Activated CD8-positive, alpha-beta memory T cell treated with anti-CD3 and anti-CD28 coated beads, Interleukin-2, amount 50 U/mL, for 48 hours (primary cell): ENCODE measurements at regions not wholly inside any gene's neighbourhood (a gene's known extent, or its start where the extent isn't known, plus 50 kb on each side); places are given as distances from the start of the nearest gene placed in this dataset.

Experiments
- DNase-seq: peaks from one replicate; pipeline ENCODE4 v3.0.0-alpha.2; 2020

DNA sequence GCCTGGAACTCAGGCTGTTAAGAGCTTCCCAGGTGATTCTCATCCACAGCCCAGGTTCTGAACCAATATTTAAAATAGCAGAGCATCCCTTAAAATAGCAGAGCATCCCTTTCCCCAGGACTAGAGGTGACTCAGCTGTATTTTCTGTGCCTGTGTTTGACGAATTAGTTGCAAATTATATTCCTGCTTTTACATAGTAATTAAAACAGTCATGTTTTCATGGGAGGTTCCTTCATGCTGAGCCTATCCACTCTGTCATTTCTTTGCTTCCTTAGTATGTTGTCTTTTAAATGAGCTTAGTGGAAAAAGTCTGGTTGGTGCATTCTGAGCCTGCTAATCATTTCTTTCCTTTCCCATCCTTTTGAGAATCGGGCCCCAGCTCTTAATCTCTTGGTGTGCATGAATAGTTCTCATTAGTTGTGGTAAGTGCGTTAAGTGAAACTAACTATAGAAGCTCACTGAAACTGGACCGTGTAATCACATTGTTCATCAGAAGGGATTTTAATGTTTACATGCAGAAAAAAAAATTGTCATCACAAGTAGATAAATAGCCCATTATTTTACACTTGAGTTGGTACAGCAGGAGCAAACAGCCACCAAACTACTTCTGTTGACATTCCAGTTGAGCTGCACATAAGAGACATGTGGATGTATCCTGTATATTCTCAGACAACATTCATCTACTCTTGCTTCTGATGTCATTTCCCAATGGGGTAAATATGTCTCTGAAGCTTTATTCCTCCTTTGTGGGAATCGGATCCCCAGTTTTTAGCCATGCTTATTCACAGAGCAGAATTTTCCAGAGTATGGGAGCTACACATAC, 596.9 kb upstream of the WWC1 start:
- no peak for DNase-seq

GRCh38 chr5:167696558-167697314, 594.7 kb upstream of the WWC1 start:
- DNase-seq = no peak

DNA sequence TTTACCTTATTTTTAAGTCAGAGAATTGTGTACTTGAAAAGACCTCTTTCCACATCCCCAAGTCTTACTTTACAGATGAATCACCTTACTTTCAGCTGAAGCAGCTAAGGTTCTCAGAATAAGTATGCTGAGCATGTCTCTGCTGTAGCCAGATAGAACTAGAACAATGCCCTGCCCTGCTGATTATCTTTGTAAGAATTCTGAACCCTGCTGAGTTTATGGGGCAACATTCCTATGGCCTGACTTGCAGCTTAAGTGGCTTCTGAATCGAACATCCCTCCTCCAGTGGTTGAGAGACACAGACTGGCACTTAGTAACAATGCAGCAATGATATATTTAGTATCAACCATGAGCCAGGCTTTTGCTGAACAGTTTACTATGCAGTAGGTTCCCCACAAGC, 592.0 kb upstream of the WWC1 start:
- no peak for DNase-seq

DNA sequence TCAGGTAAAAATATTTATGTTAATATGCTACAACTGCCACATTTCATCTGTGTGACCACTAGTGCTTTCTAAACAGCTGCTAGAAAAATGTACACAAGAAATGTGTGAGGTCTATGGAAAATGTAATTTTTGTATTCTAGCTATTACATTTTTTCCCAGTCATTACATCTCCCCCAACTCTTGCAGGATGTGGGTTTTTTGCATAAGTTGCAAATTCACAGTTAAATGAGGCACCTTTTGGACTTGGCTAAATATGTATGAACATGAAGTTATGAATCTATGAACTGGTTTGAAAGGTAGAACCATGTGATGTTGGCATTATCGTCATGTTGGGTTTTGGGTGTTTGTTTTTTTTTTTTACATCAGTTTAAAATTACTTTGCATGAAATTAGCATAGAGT, 590.4 kb upstream of the WWC1 start:
- no peak for DNase-seq

DNA sequence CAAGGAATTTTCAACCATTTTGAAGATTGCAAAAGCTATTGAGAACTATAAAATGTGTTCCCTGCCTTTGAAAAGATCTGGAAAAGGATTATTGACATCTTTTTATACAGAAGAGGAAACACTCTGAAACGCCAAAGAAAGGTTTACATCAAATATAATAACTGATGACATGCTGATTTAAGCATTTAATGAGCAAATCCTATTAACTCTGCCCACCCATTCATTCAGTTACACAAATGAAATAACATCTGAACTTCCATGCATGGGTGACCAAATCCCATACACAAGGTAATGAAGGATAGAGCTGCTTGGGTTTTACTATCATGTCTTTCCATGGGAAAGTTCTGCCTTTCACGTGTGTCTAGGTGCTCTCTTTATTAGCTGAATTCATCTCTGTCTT, 589.4 kb upstream of the WWC1 start:
- DNase-seq = no peak

DNA sequence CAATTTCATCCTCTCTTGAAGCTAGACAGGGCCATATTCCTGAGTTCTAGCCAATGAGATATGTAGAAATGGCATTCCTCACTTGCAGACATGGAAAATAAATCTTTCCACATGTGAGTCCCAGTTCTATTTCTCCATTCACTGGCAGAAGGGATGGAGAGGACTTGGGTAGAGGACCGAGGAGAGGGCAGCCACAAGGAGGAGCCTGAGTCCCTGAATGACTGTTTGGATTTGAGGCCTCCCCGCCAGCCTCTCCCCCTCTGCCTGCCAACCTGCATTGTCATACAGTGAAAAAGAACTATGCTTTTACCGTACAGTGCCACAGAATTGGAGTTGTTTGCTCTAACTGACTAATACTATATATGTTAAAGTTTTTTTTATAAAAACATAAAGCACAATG, 583.0 kb upstream of the WWC1 start:
- no peak for DNase-seq

DNA sequence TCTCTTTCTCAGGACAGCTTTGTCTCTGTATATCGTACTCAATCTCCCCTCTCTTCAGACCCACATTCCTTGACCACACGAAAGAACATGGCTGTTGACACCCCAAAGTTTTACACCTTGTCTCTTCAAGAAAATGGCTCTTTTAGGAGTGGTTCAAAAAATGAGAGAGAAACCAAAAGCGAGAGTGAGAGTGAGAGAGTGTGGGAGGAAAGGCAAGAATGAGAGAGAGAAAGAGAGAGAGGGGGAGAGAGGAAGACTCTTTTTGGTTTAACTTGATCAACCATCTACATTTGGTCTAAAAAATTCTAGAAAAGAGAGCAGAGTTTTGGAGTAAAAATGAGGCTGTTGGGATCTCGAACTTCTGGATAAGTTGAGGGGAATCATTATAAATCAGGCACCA, 581.8 kb upstream of the WWC1 start:
- DNase-seq = no peak

GRCh38 chr5:167710444-167711073, 580.9 kb upstream of the WWC1 start:
- no peak for DNase-seq

GRCh38 chr5:167712986-167713585, 578.4 kb upstream of the WWC1 start:
- no peak for DNase-seq

DNA sequence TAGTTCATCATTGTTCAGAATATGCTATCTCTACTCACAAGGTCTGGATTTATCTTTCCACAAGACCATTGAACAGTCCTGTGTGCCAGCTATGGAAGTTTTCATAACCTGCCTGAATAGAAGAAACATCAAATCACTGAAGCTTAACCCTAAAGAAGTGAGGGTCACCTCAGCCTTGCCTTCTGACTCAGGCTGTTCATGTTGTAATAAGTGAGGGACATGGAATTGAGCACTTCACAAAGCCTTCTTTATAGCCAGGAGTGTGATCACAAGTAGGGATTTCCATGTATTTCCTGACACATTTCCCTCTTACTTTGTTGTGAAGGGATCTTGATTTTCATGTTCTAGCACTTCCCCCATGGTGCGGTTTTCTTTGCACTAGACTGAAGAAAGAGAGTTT, 577.5 kb upstream of the WWC1 start:
- no peak for DNase-seq

DNA sequence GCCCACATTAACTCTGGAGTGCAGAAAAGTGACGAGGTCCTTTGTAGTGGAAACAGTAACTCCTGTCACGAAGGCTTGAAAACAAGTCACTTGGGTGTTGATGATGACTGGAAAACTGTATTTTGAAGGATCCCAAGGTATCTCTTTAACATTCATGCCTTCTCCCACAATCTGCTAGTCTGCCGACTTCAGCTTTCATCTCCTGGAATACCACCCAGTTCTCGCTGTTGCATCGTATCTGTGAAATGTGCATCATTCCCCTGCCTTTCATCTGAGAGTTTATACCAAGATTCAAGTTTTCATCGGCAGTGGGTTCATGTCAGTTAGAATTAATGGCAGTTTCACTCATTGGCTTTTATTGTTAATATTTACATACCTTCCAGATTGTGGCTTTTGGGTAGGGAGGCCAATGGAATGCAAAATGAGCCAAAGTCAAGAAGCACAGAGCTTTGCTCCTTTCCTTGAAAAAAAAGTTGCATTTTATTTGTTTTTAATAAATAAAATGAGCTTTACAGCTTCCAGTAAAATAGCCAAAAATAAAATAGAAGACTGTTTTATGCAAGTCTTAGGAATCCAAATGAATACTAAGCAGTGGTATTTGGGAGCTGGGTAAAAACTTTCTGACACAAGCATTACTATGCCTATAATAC, 575.2 kb upstream of the WWC1 start:
- no peak for DNase-seq

- no peak for DNase-seq
These were observed 571.2 kb upstream of the WWC1 start for GRCh38 chr5:167720259-167720658.

DNA sequence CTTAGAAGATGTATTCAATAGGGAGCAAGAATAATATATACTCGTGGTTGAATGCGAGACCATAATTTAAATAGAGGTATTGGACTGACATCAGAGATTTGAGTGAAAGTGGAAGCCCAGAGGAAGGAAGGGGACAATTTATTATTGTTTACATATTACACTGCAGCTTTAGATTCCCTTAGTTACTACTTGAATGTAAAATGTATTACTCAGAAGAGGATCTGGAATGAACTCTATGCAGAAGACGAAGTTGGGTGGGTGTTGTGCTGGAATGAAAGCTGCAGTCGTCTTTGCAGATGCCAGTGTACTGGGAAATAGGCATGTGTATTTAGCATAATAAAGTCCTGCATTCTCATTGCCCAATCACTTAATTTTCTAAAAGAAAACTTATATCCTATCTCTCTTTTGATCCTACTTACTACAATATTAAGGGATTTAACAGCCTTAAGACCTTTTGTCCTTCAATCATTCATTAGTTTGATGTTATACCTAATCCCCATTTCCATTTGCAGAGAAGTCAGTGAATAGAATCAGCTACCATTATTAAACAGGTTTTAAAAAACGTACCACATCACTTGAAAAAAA, 570.7 kb upstream of the WWC1 start:
- DNase-seq = no peak

DNA sequence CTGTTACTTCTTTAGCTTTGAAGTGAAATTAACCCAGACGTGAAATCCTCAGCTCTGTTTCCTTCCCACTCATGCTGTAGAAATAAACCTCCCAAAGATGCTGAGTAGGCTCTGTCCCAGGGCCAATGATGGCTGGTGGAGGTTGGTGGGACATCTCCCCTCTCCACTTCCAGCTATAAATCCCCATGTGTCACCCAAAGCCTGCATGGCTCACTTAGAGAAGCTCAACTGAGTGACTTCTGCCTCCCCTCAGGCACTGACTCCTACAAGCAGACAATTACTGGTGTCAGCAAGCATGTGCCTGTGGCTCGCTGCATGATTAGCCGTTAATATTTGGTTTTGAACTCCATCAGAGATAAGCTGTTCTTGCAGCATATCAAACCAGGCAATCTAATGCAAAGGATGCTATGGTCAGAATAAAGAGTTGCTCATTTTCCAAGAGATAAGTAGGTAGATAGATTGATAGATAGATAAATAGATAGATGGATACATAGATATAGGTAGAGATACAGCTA, 569.5 kb upstream of the WWC1 start:
- no peak for DNase-seq

DNA sequence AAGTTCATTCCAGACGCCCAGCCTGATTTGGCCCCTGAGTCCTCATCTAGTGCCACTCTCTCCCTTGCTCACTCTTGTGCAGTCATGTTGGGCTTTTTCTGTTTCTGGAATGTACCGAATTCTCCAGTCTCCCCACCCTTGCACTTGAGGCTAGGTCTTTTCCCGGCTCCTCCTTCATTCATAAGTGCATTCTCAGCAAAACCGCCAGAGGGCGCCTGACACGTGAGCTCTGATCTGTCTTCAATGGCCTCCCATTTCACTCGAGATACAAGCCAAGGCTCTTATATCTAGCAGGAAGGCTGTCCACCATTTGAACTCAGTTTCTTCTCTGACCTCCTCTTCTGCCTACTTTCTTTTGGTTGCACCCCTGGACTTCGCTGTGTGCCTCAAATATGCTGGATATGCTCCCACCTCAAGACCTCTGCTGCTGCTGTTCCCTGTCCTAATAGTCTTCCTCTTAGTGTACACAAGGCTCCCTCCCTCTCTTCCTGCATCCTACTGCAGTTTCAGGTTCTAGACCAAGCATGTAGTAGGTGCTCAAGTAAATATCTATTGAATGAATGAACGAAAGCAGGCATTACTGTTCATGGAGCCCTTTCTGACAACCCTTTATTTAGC, 568.1 kb upstream of the WWC1 start:
- peak; percentile 82 for DNase-seq

GRCh38 chr5:167725264-167725663, 566.2 kb upstream of the WWC1 start:
- DNase-seq = no peak

DNA sequence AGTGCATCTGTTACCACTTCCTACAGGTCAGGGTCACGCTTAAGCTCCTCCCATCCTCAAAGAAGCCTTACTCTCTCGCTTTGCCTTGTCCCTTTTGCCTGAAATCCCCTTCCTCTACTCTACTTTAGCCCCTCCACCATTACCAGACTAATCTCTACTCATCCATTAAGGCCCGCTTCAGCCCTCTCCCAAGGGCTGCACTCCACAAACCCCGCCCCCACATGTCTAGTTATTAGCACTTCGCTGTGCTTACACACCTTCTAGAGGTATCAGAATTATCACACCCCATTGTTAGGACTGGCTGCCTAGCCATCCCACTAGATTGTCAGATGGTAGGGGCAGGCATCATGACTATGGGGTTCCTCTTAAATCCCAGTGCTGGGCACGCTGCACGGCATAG, 565.7 kb upstream of the WWC1 start:
- DNase-seq = no peak

- no peak for DNase-seq
These were observed 564.8 kb upstream of the WWC1 start for GRCh38 chr5:167726642-167727041.

- DNase-seq = no peak
These were observed 561.3 kb upstream of the WWC1 start for GRCh38 chr5:167730121-167730520.

- no peak for DNase-seq
These were observed 560.8 kb upstream of the WWC1 start for GRCh38 chr5:167730656-167731055.

GRCh38 chr5:167731951-167732350, 559.5 kb upstream of the WWC1 start:
- DNase-seq = no peak

GRCh38 chr5:167732499-167732898, 558.9 kb upstream of the WWC1 start:
- no peak for DNase-seq
